GM12873 (cell line): ENCODE measurements at regions not wholly inside any gene's neighbourhood (a gene's known extent, or its start where the extent isn't known, plus 50 kb on each side); places are given as distances from the start of the nearest gene placed in this dataset.

Experiments
- TF ChIP-seq, protein P1 (sequence below): IDR thresholded peaks from 2 replicates; pipeline ENCODE4 v1.5.1; 2012; ENCODE audit warnings: low read depth, mild to moderate bottlenecking, moderate library complexity, low read length, control low read depth; ENCODE audit not compliant: insufficient read depth; ENCODE audit errors: missing control alignments

DNA sequence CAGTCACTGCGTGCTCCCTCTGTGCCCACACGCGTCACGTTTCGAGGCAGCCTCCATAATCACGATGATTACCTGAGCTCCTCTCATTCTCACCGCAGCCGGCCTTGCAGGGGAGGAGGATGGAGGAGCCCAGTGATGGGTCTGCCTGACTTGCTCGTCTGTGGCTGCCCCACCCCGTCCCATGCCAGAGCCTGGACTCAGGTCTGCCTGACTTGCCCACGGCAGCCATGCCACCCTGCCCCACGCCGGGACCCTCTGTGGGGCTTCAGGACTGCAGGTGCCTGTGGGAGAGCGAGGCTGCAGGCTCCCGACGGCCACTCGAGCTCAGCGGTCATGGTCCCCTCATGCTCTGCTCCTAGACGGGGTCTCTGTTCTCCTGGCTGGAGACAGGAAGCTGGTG lies 1025.1 kb downstream of the BRD1 start:
- TF ChIP-seq, protein P1, sequence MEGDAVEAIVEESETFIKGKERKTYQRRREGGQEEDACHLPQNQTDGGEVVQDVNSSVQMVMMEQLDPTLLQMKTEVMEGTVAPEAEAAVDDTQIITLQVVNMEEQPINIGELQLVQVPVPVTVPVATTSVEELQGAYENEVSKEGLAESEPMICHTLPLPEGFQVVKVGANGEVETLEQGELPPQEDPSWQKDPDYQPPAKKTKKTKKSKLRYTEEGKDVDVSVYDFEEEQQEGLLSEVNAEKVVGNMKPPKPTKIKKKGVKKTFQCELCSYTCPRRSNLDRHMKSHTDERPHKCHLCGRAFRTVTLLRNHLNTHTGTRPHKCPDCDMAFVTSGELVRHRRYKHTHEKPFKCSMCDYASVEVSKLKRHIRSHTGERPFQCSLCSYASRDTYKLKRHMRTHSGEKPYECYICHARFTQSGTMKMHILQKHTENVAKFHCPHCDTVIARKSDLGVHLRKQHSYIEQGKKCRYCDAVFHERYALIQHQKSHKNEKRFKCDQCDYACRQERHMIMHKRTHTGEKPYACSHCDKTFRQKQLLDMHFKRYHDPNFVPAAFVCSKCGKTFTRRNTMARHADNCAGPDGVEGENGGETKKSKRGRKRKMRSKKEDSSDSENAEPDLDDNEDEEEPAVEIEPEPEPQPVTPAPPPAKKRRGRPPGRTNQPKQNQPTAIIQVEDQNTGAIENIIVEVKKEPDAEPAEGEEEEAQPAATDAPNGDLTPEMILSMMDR, result no peak

DNA sequence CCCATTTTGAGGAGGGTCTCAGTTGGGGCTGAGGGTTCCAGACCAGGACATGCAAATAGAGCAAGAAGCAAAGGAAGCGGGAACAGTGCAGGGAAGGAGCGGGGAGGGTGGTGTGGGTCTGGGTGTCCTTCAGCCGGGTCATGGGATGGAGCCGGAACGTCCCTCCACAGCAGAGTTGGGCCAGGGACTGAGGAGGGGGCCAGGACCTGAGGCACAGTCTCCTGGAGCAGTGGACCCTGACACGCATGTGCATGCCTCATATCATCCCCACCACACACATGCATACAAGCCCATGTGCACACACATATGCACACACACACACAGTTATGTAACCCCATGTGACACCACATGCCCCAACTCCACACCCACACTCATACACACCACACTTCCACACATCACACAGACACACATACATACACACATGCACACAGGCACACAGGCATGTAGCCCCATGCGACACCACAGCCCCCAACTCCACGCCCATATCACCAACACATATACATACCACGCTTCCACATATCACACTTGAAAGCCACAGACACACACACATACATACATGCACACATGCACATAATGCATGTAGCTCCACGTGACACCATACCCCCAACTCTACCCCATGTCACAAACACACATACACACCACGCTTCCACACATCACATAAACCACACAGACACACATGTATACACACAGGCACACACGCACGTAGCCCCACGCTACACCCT lies 1026.6 kb downstream of the BRD1 start:
- TF ChIP-seq, protein P1, result no peak

DNA sequence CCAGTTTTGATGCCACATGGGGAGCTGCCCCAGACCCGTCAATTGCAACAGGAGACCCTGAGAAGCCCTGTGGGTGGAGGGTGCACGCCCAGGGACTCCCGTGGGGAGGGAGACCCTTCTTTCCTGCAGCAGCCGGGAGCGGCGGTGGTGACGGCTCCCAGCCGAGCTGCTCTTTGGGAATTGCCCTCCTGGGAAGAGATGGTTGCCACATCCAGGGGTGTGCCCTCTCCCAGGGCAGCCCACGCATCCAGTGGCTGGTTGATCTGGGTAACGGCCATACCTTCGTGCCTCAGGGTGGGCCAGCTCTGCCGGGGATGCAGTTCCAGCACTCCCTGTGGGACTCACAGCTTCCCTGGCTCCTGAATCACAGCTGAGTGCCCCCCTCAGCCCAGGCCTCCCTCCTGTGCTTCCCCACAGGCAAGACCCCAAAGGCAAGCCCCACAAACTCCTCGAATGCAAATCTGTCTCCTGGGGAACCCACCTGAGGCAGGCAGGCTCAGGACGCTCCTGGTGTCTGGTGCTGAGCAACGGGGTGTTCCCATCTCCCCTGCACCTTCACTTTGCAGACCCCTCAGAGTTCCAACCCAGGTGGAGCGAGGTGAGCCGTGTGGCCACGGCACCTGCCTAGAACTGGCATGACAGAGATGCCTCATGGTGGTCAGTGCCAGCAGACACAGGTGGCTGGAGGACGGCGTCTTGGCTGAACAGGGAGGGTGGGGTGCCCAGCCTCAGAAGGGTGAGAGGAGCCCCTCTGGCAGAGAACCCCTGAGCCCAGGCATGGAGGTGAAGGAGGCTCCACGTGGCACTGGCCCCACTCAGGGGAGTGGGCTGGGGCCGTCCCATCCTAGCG lies 1027.4 kb downstream of the BRD1 start:
- TF ChIP-seq, protein P1, result no peak

DNA sequence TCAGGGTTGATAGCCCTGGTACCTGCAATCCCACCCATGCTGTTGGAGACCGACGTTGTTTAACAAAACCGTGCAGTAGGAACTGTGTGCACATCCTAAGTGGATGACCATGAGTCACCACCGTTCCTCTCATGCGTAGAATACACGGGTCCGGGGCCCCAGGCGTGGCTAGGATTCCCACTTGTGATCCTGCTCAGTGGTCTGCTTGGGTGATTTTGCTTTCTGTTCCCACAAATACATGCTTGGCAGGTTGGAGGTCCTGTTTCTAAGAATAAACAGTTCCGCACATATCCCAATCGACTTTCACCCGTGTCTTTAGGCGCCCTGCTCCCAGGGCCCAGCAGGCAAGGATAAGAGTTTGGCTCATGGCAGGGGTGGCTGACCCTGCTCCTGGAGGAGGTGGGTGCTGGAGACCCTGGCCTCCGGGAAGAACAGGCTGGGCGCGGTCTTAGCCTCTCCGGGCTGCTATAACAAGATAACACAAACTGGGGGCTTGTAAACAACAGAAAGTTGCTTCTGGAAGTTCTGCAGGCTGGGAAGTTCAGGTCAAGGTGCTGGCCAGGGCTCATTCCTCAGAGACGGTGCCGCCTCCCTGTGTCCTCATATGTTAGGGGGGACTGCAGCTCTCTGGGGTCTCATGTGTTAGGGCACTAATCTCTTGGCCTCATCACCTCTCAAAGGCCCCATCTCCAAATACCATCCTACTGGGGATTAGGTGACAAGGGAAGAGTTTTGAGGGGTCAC lies 1028.3 kb downstream of the BRD1 start:
- TF ChIP-seq, protein P1, result no peak

DNA sequence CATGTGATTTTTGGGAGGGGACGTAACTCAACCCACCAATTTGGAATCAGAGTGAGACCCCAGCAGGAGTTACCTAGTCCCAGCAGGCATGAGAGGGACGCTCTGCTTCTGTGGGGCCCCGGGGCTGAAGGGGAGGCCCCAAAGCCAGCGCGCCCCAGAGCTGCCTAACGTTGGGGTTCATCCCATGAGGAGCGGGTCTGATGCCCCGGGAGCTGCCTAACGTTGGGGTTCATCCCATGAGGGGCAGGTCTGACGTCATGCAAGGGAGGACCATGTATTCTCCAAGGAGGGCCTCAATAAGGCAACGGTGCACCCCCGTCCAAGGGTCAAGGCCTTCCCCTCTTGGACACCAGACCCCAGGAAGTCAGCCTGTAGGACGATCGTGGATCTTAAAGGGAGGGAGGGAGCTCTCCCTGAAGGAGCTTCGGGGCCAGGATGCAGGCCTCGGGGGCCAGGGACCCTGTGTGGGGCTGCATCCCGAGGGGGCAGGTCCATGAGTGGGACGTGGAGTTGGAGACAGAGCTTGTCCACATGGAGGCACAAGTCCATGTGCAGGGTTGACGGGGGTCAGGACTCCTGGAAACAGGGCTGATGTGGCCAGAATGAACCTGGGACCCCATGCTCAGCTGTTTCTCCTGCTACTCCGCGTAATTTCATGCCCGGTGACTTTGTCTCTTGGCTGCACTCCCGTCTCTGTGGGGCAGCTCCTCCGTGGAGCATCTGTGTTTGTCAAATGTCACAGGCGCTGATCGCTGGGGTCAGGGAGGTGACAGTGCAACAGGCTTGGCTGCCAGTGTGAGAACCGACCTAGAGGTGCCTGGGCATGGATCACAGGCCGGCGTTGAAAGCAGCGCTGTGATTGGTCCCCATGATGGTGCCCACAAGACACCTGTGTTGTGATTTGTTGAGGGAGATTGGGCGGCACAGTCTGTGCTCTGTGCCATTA lies 1029.1 kb downstream of the BRD1 start:
- TF ChIP-seq, protein P1, result no peak

DNA sequence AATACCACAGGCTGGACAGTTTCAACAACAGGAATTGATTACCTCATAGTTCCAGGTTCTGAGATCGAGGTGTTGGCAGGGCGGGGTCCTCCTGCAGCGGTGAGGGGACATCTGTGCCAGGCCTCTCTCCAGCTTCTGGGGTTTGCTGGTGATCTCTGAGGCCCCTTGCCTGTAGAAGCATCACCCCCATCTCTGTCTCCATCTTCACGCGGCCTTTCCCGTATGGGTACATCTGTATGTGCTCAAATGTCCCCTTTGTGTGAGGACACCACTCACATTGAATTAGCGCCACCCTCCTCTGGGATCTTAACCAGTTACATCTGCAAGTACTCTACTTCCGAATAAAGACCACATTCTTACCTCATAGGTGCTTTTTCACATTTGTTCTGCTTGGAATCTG lies 1029.9 kb downstream of the BRD1 start:
- TF ChIP-seq, protein P1, result no peak
